ENCODE measurements at regions not wholly inside any gene's neighbourhood (a gene's known extent, or its start where the extent isn't known, plus 50 kb on each side); places are given as distances from the start of the nearest gene placed in this dataset.
A peak's percentile ranks its signal among the peaks of the same experiment; 100 is the strongest.

DNA sequence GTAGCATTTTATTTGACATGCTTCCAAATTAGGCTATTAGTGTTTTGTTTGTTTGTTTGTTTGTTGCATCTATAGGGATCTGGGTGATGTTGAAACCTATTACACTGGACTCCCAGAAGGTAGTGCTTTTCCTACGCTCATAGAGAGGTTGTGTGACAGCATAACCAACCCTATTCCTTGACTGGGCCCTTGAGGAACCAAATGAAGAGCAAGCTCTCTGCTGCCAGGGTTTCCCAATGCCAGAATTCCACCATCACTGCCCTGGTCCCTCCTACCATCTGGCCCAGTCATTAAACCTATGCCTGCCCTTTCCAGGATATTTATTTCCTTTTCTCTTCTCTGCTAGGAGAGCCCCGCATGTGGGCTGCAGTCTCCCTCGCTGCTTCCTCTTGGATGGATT, 210.6 kb downstream of the IRS2 start:
- TF ChIP-seq, protein P1, sequence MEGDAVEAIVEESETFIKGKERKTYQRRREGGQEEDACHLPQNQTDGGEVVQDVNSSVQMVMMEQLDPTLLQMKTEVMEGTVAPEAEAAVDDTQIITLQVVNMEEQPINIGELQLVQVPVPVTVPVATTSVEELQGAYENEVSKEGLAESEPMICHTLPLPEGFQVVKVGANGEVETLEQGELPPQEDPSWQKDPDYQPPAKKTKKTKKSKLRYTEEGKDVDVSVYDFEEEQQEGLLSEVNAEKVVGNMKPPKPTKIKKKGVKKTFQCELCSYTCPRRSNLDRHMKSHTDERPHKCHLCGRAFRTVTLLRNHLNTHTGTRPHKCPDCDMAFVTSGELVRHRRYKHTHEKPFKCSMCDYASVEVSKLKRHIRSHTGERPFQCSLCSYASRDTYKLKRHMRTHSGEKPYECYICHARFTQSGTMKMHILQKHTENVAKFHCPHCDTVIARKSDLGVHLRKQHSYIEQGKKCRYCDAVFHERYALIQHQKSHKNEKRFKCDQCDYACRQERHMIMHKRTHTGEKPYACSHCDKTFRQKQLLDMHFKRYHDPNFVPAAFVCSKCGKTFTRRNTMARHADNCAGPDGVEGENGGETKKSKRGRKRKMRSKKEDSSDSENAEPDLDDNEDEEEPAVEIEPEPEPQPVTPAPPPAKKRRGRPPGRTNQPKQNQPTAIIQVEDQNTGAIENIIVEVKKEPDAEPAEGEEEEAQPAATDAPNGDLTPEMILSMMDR (IDR thresholded peaks at IDR 0.05; ENCODE audit: insufficient read depth, low read depth, low read length, missing control alignments): no peak
- H3K4me3 ChIP-seq (ENCODE audit: low read depth, low read length): no peak overlapping the region
- DNase-seq (ENCODE audit: low read depth): no peak

- TF ChIP-seq, protein P1 (IDR thresholded peaks at IDR 0.05; ENCODE audit: insufficient read depth, low read depth, low read length, missing control alignments): no peak
- no peak for DNase-seq (ENCODE audit: low read depth)
- no peak overlapping the region for H3K4me3 ChIP-seq (ENCODE audit: low read depth, low read length)
Measured at GRCh38 chr13:109572389-109572788, 214.0 kb downstream of the IRS2 start.

DNA sequence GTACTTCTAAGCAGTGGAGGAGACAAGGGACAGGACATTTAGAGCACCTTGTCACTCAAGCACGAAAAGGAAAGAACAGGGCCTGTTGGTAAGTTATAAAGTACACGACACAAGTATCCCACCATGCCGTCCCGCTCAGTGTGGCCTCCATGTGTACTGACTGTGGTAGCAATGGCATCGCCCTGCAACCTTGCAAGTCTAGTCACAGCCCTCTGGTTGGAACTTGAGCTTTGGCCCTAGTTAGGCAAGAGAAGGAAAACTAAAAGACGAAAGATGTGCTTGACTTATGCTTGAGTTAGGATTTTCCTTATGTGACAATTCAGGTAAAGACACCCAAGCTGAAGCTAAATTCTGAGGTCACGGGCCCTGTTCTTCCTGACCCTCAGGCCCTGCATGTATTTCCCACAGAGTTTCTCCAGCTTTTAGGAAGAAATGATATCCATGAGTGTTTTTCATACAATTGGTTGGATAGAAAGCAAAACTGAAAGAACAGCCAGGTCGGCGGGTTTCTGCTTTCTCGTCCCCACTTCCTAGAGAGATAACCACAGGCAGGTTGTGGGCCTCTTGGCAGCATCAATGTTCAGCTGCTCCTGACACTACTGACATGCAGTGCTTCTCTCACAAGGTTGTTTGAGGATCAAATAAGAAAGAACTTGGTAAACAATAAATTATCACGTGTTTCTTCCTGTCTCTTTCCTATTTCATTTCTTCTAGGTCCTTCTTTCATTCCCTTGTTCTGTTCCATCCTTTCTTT, 216.2 kb downstream of the IRS2 start:
- H3K4me3 ChIP-seq (ENCODE audit: low read depth, low read length): no peak overlapping the region

DNA sequence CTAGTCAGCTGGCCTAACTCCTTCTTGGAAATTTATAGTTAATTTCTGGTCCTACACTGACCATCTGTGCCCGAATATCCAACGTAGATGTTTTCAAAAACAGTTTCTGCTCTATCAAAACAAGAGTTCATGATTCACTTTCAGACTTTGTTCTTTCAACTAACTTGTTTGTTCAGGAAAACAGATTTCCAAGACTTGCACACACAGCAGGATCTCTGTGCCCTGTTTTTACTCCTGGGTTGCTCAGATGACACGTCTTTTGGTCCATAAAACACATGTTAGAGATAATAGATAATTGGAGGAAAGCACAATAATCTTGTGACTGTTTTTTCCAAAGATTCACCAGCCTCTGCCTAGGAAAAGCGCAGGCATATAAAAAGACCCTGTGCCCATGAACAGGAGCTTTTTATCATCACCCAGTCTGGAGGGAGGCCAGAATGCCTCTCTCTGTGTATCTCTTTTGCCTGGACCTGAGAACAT, 218.0 kb downstream of the IRS2 start:
- TF ChIP-seq, protein P1 (IDR thresholded peaks at IDR 0.05; ENCODE audit: insufficient read depth, low read depth, low read length, missing control alignments): no peak
- no peak overlapping the region for H3K4me3 ChIP-seq (ENCODE audit: low read depth, low read length)
- no peak for DNase-seq (ENCODE audit: low read depth)

More for the DNA sequence above, 216.2 kb downstream of the IRS2 start:
- TF ChIP-seq, protein P1 (IDR thresholded peaks at IDR 0.05; ENCODE audit: insufficient read depth, low read depth, low read length, missing control alignments): no peak
- DNase-seq (ENCODE audit: low read depth): peak; percentile 49

GRCh38 chr13:109567315-109567714, 219.1 kb downstream of the IRS2 start:
- TF ChIP-seq, protein P1 (IDR thresholded peaks at IDR 0.05; ENCODE audit: insufficient read depth, low read depth, low read length, missing control alignments): no peak
- no peak for DNase-seq (ENCODE audit: low read depth)
- H3K4me3 ChIP-seq (ENCODE audit: low read depth, low read length): no peak overlapping the region

DNA sequence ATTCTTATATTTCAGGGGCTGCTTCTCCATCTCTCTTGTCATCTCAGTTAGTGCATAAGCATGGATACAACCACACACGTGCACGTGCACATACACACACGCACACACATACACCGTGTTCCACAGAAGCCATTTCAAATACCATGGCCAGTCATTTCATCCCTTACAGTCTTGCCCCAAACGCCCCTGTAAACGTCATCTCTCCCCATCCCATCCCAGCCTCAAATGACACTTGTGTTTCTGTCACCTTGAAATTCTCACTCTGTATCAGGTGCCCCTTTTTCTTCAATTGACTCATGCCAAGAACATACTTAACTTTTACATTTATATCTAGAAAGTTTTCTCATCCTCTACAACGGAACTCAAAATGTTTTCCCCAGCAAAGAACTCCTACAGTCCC, 220.5 kb downstream of the IRS2 start:
- no peak for DNase-seq (ENCODE audit: low read depth)
- TF ChIP-seq, protein P1 (IDR thresholded peaks at IDR 0.05; ENCODE audit: insufficient read depth, low read depth, low read length, missing control alignments): no peak
- no peak overlapping the region for H3K4me3 ChIP-seq (ENCODE audit: low read depth, low read length)

DNA sequence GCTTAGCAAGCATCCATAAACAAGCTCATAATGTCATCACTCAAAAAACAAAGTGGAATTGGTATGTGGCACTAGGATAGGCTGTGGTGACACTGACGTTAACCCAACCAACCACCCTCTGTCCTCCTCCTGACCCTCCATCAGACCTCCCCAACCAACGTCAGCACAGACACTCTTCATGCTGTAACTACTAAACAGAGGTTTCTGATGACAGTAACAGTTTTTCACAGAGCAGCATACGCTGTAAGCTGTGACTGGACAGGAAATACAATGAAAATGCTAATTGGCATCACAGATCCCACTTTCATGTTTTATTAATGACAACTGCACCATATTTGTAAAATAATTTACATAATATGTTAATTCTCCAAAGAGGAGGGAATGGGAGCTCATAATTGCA, 238.0 kb downstream of the IRS2 start:
- TF ChIP-seq, protein P1 (IDR thresholded peaks at IDR 0.05; ENCODE audit: insufficient read depth, low read depth, low read length, missing control alignments): no peak
- peak; percentile 40 for DNase-seq (ENCODE audit: low read depth)
- H3K4me3 ChIP-seq (ENCODE audit: low read depth, low read length): no peak overlapping the region

All from GM12865 (cell line).